ENCODE measurements at regions not wholly inside any gene's neighbourhood (a gene's known extent, or its start where the extent isn't known, plus 50 kb on each side); places are given as distances from the start of the nearest gene placed in this dataset.

DNA sequence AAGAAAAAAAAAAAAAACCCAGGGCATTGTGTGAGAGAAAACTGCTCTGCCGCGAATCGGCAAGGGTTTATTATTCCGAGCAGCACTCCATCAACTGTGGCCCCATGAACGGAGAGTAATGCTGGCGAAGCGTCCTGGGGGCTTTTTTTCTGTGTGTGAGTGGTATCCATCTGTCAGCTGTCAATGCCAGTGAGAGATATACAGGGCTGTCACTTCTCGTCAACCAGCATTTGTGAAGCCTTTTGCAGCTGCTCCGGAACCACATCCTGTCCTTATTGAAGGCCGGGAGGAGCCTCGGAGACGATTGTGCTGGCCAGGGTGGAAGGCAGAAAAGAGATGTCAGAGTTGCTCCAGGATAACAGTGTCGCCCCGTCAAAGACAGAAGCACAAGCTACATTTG lies 356.9 kb upstream of the SMIM21 start:
- no peak overlapping the region for H3K9ac ChIP-seq (ENCODE audit: low read length)
- H4K20me1 ChIP-seq (ENCODE audit: low read depth, low read length) = no peaks in the 10 kb centered on the region
- H2AFZ ChIP-seq (ENCODE audit: low read depth, low read length, severe bottlenecking) = no peak overlapping the region
- H3F3A ChIP-seq (ENCODE audit: insufficient read depth) = no peaks in the 10 kb centered on the region
- H3K79me2 ChIP-seq (ENCODE audit: insufficient read depth, low read length) = no peaks in the 10 kb centered on the region
- no peaks in the 10 kb centered on the region for H3K36me3 ChIP-seq (ENCODE audit: low read length)
- H3K9me2 ChIP-seq (replicated peaks; ENCODE audit: insufficient read depth, low read length) = no peaks in the 10 kb centered on the region
- no peak overlapping the region for H3K4me3 ChIP-seq (ENCODE audit: insufficient read depth, low read length, poor library complexity, severe bottlenecking)
- H3K9me3 ChIP-seq (ENCODE audit: insufficient read depth, low read length) = no peaks in the 10 kb centered on the region
- H3K27me3 ChIP-seq (ENCODE audit: low read length) = no peaks in the 10 kb centered on the region
- no peak overlapping the region for H3K27ac ChIP-seq (ENCODE audit: low read depth, low read length)
- H3K4me2 ChIP-seq (ENCODE audit: low read depth, low read length, poor library complexity, severe bottlenecking) = no peak overlapping the region
- TF ChIP-seq, protein P1, sequence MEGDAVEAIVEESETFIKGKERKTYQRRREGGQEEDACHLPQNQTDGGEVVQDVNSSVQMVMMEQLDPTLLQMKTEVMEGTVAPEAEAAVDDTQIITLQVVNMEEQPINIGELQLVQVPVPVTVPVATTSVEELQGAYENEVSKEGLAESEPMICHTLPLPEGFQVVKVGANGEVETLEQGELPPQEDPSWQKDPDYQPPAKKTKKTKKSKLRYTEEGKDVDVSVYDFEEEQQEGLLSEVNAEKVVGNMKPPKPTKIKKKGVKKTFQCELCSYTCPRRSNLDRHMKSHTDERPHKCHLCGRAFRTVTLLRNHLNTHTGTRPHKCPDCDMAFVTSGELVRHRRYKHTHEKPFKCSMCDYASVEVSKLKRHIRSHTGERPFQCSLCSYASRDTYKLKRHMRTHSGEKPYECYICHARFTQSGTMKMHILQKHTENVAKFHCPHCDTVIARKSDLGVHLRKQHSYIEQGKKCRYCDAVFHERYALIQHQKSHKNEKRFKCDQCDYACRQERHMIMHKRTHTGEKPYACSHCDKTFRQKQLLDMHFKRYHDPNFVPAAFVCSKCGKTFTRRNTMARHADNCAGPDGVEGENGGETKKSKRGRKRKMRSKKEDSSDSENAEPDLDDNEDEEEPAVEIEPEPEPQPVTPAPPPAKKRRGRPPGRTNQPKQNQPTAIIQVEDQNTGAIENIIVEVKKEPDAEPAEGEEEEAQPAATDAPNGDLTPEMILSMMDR (IDR thresholded peaks at IDR 0.05; ENCODE audit: insufficient read depth, low read length, poor library complexity, severe bottlenecking) = no peak
- TF ChIP-seq EZH2phosphoT487 (conservative IDR thresholded peaks at IDR 0.05; ENCODE audit: low read length) = no peak

DNA sequence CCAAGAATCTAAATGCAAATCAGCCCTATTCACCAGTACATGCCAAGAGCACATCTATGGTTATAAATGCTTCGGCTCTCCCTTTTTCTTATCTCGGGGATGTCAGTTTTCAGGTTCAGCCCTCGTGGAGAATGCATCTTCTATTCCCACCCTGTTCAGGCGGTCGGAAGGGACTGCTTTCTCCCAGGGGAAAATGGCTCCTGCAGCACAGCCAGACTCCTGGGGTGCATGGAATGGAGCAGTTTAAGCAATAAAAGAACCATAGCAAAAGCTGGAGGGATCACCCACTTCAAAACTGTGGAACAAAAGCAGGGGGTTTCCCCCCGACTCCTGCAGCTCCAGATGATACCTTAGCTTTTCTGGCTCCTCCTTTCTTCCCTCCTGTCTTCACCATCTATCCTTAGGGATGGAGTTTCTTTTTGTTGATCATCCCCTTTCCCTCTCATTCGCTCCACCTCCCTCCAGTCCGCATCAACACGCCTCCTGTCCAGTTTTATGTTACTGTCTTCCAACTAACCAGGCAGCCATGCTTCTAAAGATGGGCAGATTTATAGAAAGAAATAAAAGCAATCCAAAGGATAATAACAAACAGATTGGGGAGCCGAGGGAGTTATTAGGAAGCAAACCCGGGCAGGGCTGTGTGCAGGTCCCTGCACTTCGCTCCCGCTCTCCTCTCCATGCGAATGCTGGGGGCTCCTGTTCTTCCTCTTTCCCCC lies 356.2 kb upstream of the SMIM21 start:
- no peak overlapping the region for H2AFZ ChIP-seq (ENCODE audit: low read depth, low read length, severe bottlenecking)

DNA sequence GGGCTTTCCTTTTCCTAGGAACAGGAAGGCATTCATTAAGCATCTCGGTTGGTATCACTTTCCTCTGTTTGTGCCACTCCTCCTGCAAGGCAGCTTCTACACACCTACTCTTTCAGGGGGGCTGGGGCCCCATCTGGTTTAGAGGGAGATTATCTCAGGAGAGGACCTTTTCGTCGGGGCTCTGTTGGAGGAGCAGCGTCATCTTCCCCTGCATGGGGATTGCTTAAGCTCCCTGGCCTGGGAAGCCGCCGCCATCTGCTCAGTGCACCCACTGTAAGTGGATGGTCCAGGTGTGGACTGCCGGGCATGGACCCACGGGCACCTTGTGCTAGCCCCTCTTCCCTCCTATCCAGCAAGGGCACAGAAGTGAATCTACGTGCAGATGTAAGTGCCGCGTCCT lies 355.3 kb upstream of the SMIM21 start:
- no peak overlapping the region for H3K27ac ChIP-seq (ENCODE audit: low read depth, low read length)
- H3K36me3 ChIP-seq (ENCODE audit: low read length) = no peaks in the 10 kb centered on the region
- no peak overlapping the region for H3K4me3 ChIP-seq (ENCODE audit: insufficient read depth, low read length, poor library complexity, severe bottlenecking)
- H4K20me1 ChIP-seq (ENCODE audit: low read depth, low read length) = no peaks in the 10 kb centered on the region
- no peak overlapping the region for H2AFZ ChIP-seq (ENCODE audit: low read depth, low read length, severe bottlenecking)
- no peaks in the 10 kb centered on the region for H3K79me2 ChIP-seq (ENCODE audit: insufficient read depth, low read length)
- TF ChIP-seq, protein P1 (IDR thresholded peaks at IDR 0.05; ENCODE audit: insufficient read depth, low read length, poor library complexity, severe bottlenecking) = no peak
- TF ChIP-seq EZH2phosphoT487 (conservative IDR thresholded peaks at IDR 0.05; ENCODE audit: low read length) = no peak
- no peak overlapping the region for H3K9ac ChIP-seq (ENCODE audit: low read length)
- H3K9me2 ChIP-seq (replicated peaks; ENCODE audit: insufficient read depth, low read length) = no peaks in the 10 kb centered on the region
- H3F3A ChIP-seq (ENCODE audit: insufficient read depth) = no peaks in the 10 kb centered on the region
- no peaks in the 10 kb centered on the region for H3K9me3 ChIP-seq (ENCODE audit: insufficient read depth, low read length)
- H3K27me3 ChIP-seq (ENCODE audit: low read length) = no peaks in the 10 kb centered on the region
- no peak overlapping the region for H3K4me2 ChIP-seq (ENCODE audit: low read depth, low read length, poor library complexity, severe bottlenecking)

More for the DNA sequence above, 356.2 kb upstream of the SMIM21 start:
- no peak overlapping the region for H3K9ac ChIP-seq (ENCODE audit: low read length)
- H3F3A ChIP-seq (ENCODE audit: insufficient read depth) = no peaks in the 10 kb centered on the region
- H3K9me2 ChIP-seq (replicated peaks; ENCODE audit: insufficient read depth, low read length) = no peaks in the 10 kb centered on the region
- H3K4me3 ChIP-seq (ENCODE audit: insufficient read depth, low read length, poor library complexity, severe bottlenecking) = no peak overlapping the region
- H3K27me3 ChIP-seq (ENCODE audit: low read length) = no peaks in the 10 kb centered on the region
- no peak for TF ChIP-seq EZH2phosphoT487 (conservative IDR thresholded peaks at IDR 0.05; ENCODE audit: low read length)
- TF ChIP-seq, protein P1 (IDR thresholded peaks at IDR 0.05; ENCODE audit: insufficient read depth, low read length, poor library complexity, severe bottlenecking) = no peak
- no peak overlapping the region for H3K27ac ChIP-seq (ENCODE audit: low read depth, low read length)
- no peak overlapping the region for H3K4me2 ChIP-seq (ENCODE audit: low read depth, low read length, poor library complexity, severe bottlenecking)
- no peaks in the 10 kb centered on the region for H3K36me3 ChIP-seq (ENCODE audit: low read length)
- no peaks in the 10 kb centered on the region for H3K9me3 ChIP-seq (ENCODE audit: insufficient read depth, low read length)
- no peaks in the 10 kb centered on the region for H4K20me1 ChIP-seq (ENCODE audit: low read depth, low read length)
- no peaks in the 10 kb centered on the region for H3K79me2 ChIP-seq (ENCODE audit: insufficient read depth, low read length)
